PC-9 (cell line): ENCODE measurements at regions not wholly inside any gene's neighbourhood (a gene's known extent, or its start where the extent isn't known, plus 50 kb on each side); places are given as distances from the start of the nearest gene placed in this dataset.

Experiments
- BruUV-seq: library from RNA; stranded (reverse); fragments of 400-500 nt; replicated peaks from 2 replicates; lab custom pipeline; 2021; lab: Mats Ljungman, UMichigan
- CTCF ChIA-PET: fragments of 300-600 bp; sonication (Branson Sonifier 250); formaldehyde crosslinking; loops from one replicate; lab custom pipeline; 2022; ENCODE audit warnings: antibody characterized with exemption; lab: Charles Lee
- POLR2A ChIA-PET: fragments of 300-600 bp; sonication (Branson Sonifier 250); formaldehyde crosslinking; loops from one replicate; lab custom pipeline; 2022; ENCODE audit warnings: antibody characterized with exemption; ENCODE audit not compliant: unreplicated experiment; lab: Charles Lee
- DNase-seq, 2 experiments: peaks; one replicate each; pipeline versions ENCODE4 v3.0.0 to v3.0.0-alpha.2; 2015 to 2022; ENCODE audit warnings: mixed read lengths in 1 of 2
- H2AFZ ChIP-seq: fragments of 200-600 bp; sonication (generic); 2 replicates; pipeline ENCODE4 v1.8.1; 2017; ENCODE audit warnings: antibody characterized with exemption
- H3F3A ChIP-seq: fragments of 200-600 bp; sonication (generic); 2 replicates; pipeline ENCODE4 v1.8.1; 2017; ENCODE audit warnings: antibody characterized with exemption, mild to moderate bottlenecking, low read depth; ENCODE audit not compliant: insufficient read depth
- H3K27ac ChIP-seq: fragments of 200-600 bp; sonication (generic); 2 replicates; pipeline ENCODE4 v1.6.1; 2016; ENCODE audit warnings: mixed run types
- H3K27me3 ChIP-seq: fragments of 200-600 bp; sonication (generic); 2 replicates; pipeline ENCODE4 v1.6.1; 2016; ENCODE audit warnings: low read depth, mixed run types; ENCODE audit not compliant: insufficient read depth
- H3K36me3 ChIP-seq: fragments of 200-600 bp; sonication (generic); 2 replicates; pipeline ENCODE4 v1.6.1; 2016; ENCODE audit warnings: low read depth, mixed run types
- H3K4me1 ChIP-seq: fragments of 200-600 bp; sonication (generic); replicated peaks from 2 replicates; pipeline ENCODE4 v1.6.1; 2016; ENCODE audit warnings: mixed run types; ENCODE audit not compliant: insufficient read depth
- H3K4me2 ChIP-seq: fragments of 200-600 bp; sonication (generic); 2 replicates; pipeline ENCODE4 v1.6.1; 2017; ENCODE audit warnings: mixed run types
- H3K4me3 ChIP-seq: fragments of 200-600 bp; sonication (generic); 2 replicates; pipeline ENCODE4 v1.6.1; 2016; ENCODE audit warnings: mixed run types
- H3K79me2 ChIP-seq: fragments of 200-600 bp; sonication (generic); 2 replicates; pipeline ENCODE4 v1.6.1; 2017; ENCODE audit warnings: low read depth, mixed run types
- H3K9me2 ChIP-seq: fragments of 200-600 bp; sonication (generic); 2 replicates; pipeline ENCODE4 v1.8.1; 2017; ENCODE audit warnings: mild to moderate bottlenecking; ENCODE audit not compliant: insufficient read depth
- H3K9me3 ChIP-seq: fragments of 200-600 bp; sonication (generic); 2 replicates; pipeline ENCODE4 v1.8.1; 2016; ENCODE audit warnings: low read depth; ENCODE audit not compliant: insufficient read depth
- H4K20me1 ChIP-seq: fragments of 200-600 bp; sonication (generic); 2 replicates; pipeline ENCODE4 v1.8.1; 2017; ENCODE audit not compliant: insufficient read depth
- EZH2 ChIP-seq: fragments of 200-600 bp; sonication (generic); IDR thresholded peaks from 2 replicates; pipeline ENCODE4 v1.8.0; 2017; ENCODE audit warnings: antibody characterized with exemption, low read depth
- intact Hi-C: fragments of 100-400 bp; cut with micrococcal nuclease; formaldehyde crosslinking; loops from one replicate; pipeline ENCODE4 v1.10.0; 2022; ENCODE audit not compliant: unreplicated experiment
- TF ChIP-seq, protein P1 (sequence below): fragments of 200-600 bp; sonication (generic); conservative IDR thresholded peaks from 2 replicates; pipeline ENCODE4 v1.6.1; 2017; ENCODE audit warnings: mixed run types, antibody characterized with exemption, mild to moderate bottlenecking, moderate library complexity

DNA sequence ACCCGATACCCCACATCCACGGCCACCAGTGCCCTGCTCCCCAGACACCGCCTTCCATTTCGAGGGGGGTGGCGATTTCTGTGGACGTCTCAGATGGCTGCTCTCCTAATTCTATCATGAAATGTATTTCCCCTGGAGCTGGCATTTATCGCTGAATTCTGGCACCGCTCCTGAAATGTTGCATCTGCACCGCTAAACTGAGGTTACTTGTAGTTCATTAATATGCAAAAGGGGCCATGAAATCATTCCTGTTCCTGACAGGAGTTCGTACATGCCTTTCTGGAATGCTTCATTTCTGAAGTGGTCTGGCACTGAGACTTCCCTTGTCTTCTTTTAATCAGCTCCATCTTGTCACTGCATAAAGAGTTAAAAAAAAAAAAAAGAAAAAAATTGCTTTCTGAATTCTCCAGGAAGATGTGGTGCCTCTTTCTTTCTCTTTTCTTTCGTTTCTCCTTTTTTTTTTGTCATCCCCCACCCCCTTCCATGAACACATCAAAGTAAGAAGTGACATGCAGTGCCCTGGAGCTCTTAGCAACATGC, 97.7 kb upstream of the SMARCA2 start:
- Histone ChIP-seq H3K27me3 (peaks cover 13% of the 10 kb centered on the region), H3K9me2 (no peaks in the 10 kb centered on the region), H3K4me1 (no peaks in the 10 kb centered on the region), H3F3A (no peaks in the 10 kb centered on the region), H3K36me3 (no peaks in the 10 kb centered on the region), H4K20me1 (no peaks in the 10 kb centered on the region), H3K4me2 (no peak overlapping the region), H3K9me3 (no peaks in the 10 kb centered on the region), H3K4me3 (no peak overlapping the region), H3K27ac (no peak overlapping the region), H3K79me2 (no peaks in the 10 kb centered on the region), H2AFZ (no peak overlapping the region)
- TF ChIP-seq, protein P1, sequence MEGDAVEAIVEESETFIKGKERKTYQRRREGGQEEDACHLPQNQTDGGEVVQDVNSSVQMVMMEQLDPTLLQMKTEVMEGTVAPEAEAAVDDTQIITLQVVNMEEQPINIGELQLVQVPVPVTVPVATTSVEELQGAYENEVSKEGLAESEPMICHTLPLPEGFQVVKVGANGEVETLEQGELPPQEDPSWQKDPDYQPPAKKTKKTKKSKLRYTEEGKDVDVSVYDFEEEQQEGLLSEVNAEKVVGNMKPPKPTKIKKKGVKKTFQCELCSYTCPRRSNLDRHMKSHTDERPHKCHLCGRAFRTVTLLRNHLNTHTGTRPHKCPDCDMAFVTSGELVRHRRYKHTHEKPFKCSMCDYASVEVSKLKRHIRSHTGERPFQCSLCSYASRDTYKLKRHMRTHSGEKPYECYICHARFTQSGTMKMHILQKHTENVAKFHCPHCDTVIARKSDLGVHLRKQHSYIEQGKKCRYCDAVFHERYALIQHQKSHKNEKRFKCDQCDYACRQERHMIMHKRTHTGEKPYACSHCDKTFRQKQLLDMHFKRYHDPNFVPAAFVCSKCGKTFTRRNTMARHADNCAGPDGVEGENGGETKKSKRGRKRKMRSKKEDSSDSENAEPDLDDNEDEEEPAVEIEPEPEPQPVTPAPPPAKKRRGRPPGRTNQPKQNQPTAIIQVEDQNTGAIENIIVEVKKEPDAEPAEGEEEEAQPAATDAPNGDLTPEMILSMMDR = no peak
- no peak for TF ChIP-seq EZH2
- ChIA-PET CTCF (no interaction called here), POLR2A (no interaction called here)
- intact Hi-C loops = no loop called here
- no TSS peak for BruUV-seq
- no peak for DNase-seq

- ChIA-PET POLR2A (no interaction called here), CTCF (no interaction called here)
- Histone ChIP-seq H4K20me1 (no peaks in the 10 kb centered on the region), H3F3A (no peaks in the 10 kb centered on the region), H3K4me2 (no peak overlapping the region), H3K9me3 (no peaks in the 10 kb centered on the region), H3K27me3 (peaks cover 13% of the 10 kb centered on the region), H3K4me1 (no peaks in the 10 kb centered on the region), H3K4me3 (no peak overlapping the region), H3K27ac (no peak overlapping the region), H3K36me3 (no peaks in the 10 kb centered on the region), H3K9me2 (no peaks in the 10 kb centered on the region), H3K79me2 (no peaks in the 10 kb centered on the region), H2AFZ (no peak overlapping the region)
- DNase-seq = no peak
- intact Hi-C loops = no loop called here
- BruUV-seq = no TSS peak
- no peak for TF ChIP-seq EZH2
- TF ChIP-seq, protein P1 = no peak
Observed at GRCh38 chr9:1918108-1918507, 97.0 kb upstream of the SMARCA2 start.

DNA sequence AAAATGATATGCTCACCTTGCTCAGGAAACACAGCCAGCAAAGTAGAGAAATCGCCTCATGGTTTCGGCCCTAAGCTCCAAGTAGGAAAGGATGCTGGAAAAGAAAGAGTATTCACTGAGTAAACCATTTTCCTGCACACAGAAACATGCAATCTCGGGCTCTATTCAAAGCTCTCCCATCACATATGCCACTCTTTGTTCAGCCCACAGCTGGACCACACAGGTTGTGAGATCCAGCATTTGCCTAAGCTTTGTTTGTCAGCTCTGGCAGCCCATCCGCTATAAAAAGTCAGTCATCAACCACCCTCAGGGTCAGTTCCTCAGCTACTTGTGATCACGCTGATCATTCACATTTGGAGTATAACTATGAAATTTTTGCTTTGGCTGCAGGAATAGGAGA, 96.5 kb upstream of the SMARCA2 start:
- no peak overlapping the region for H3K27ac ChIP-seq
- peaks cover 13% of the 10 kb centered on the region for H3K27me3 ChIP-seq
- no peak overlapping the region for H3K4me2 ChIP-seq
- H3K9me2 ChIP-seq = no peaks in the 10 kb centered on the region
- H3K9me3 ChIP-seq = no peaks in the 10 kb centered on the region
- POLR2A ChIA-PET = no interaction called here
- no peaks in the 10 kb centered on the region for H3K79me2 ChIP-seq
- TF ChIP-seq, protein P1 = no peak
- no peak for TF ChIP-seq EZH2
- BruUV-seq = no TSS peak
- CTCF ChIA-PET = no interaction called here
- no peaks in the 10 kb centered on the region for H3K4me1 ChIP-seq
- no peak overlapping the region for H2AFZ ChIP-seq
- intact Hi-C loops = no loop called here
- H3K36me3 ChIP-seq = no peaks in the 10 kb centered on the region
- no peaks in the 10 kb centered on the region for H4K20me1 ChIP-seq
- no peak overlapping the region for H3K4me3 ChIP-seq
- H3F3A ChIP-seq = no peaks in the 10 kb centered on the region
- DNase-seq = no peak
